H9 (cell line): ENCODE measurements at regions not wholly inside any gene's neighbourhood (a gene's known extent, or its start where the extent isn't known, plus 50 kb on each side); places are given as distances from the start of the nearest gene placed in this dataset.

ENCODE experiments used
- DNase-seq: peaks from one replicate; pipeline ENCODE4 v3.0.0-alpha.2; 2017
- H2AFZ ChIP-seq: one replicate; pipeline ENCODE4 v1.6.1; 2013; ENCODE audit warnings: mild to moderate bottlenecking, low read length, control low read depth, moderate library complexity
- H2AK5ac ChIP-seq: 2 replicates; pipeline ENCODE4 v1.6.1; 2013; ENCODE audit warnings: low read length, control low read depth, mixed read lengths; ENCODE audit not compliant: insufficient read length
- H2BK120ac ChIP-seq: one replicate; pipeline ENCODE4 v1.6.1; 2013; ENCODE audit warnings: low read depth, mild to moderate bottlenecking, low read length, control low read depth, inconsistent platforms; ENCODE audit not compliant: poor library complexity, severe bottlenecking
- H2BK12ac ChIP-seq: 2 replicates; pipeline ENCODE4 v1.6.1; 2013; ENCODE audit warnings: low read length, control low read depth, mixed read lengths, low read depth; ENCODE audit not compliant: insufficient read length
- H2BK15ac ChIP-seq: 2 replicates; pipeline ENCODE4 v1.6.1; 2013; ENCODE audit warnings: low read depth, low read length, control low read depth
- H2BK20ac ChIP-seq: one replicate; pipeline ENCODE4 v1.6.1; 2013; ENCODE audit warnings: low read depth, mild to moderate bottlenecking, low read length, control low read depth, inconsistent platforms; ENCODE audit not compliant: poor library complexity, severe bottlenecking
- H2BK5ac ChIP-seq: 2 replicates; pipeline ENCODE4 v1.6.1; 2013; ENCODE audit warnings: low read length, control low read depth, mixed read lengths; ENCODE audit not compliant: insufficient read length
- H3K14ac ChIP-seq: 2 replicates; pipeline ENCODE4 v1.6.1; 2013; ENCODE audit warnings: low read length, control low read depth; ENCODE audit not compliant: insufficient read depth
- H3K18ac ChIP-seq: 2 replicates; pipeline ENCODE4 v1.6.1; 2013; ENCODE audit warnings: low read depth, mild to moderate bottlenecking, mixed read lengths, low read length, control low read depth; ENCODE audit not compliant: insufficient read length
- H3K23ac ChIP-seq: 2 replicates; pipeline ENCODE4 v1.6.1; 2013; ENCODE audit warnings: low read length, control low read depth, mixed read lengths, low read depth; ENCODE audit not compliant: insufficient read length
- H3K23me2 ChIP-seq: 2 replicates; pipeline ENCODE4 v1.6.1; 2013; ENCODE audit warnings: low read depth, mild to moderate bottlenecking, mixed read lengths, low read length, control low read depth; ENCODE audit not compliant: insufficient read length, poor library complexity, severe bottlenecking
- H3K27ac ChIP-seq: 2 replicates; pipeline ENCODE4 v1.5.1; 2013; ENCODE audit warnings: low read length, control low read depth, mixed read lengths, low read depth; ENCODE audit not compliant: insufficient read length
- H3K27me3 ChIP-seq: 2 replicates; pipeline ENCODE4 v1.6.1; 2013; ENCODE audit warnings: low read length, control low read depth, inconsistent platforms; ENCODE audit not compliant: insufficient read depth
- H3K4ac ChIP-seq: 2 replicates; pipeline ENCODE4 v1.6.1; 2013; ENCODE audit warnings: low read depth, mild to moderate bottlenecking, control low read depth, inconsistent platforms, low read length, moderate library complexity
- H3K4me1 ChIP-seq: 2 replicates; pipeline ENCODE4 v1.6.1; 2013; ENCODE audit warnings: low read length, control low read depth, inconsistent platforms; ENCODE audit not compliant: insufficient read depth
- H3K4me2 ChIP-seq: 2 replicates; pipeline ENCODE4 v1.6.1; 2013; ENCODE audit warnings: low read length, control low read depth, mixed read lengths; ENCODE audit not compliant: insufficient read length, insufficient read depth
- H3K56ac ChIP-seq: 2 replicates; pipeline ENCODE4 v1.6.1; 2013; ENCODE audit warnings: low read depth, mild to moderate bottlenecking, mixed read lengths, low read length, control low read depth; ENCODE audit not compliant: insufficient read length
- H3K79me1 ChIP-seq: 2 replicates; pipeline ENCODE4 v1.6.1; 2013; ENCODE audit warnings: low read depth, mild to moderate bottlenecking, moderate library complexity, low read length, control low read depth, inconsistent platforms; ENCODE audit not compliant: insufficient read depth, poor library complexity, severe bottlenecking
- H3K79me2 ChIP-seq: 2 replicates; pipeline ENCODE4 v1.6.1; 2013; ENCODE audit warnings: low read length, control low read depth, inconsistent platforms; ENCODE audit not compliant: insufficient read depth
- H3K9ac ChIP-seq: 2 replicates; pipeline ENCODE4 v1.6.1; 2013; ENCODE audit warnings: low read length, control low read depth, mixed read lengths; ENCODE audit not compliant: insufficient read length; ENCODE audit errors: extremely low read depth
- H3K9me3 ChIP-seq: one replicate; pipeline ENCODE4 v1.6.1; 2013; ENCODE audit warnings: low read depth, low read length, inconsistent platforms; ENCODE audit not compliant: control insufficient read depth
- H3T11ph ChIP-seq: one replicate; pipeline ENCODE4 v1.6.1; 2013; ENCODE audit warnings: mild to moderate bottlenecking, low read length, control low read depth, inconsistent platforms
- H4K20me1 ChIP-seq: one replicate; pipeline ENCODE4 v1.6.1; 2013; ENCODE audit not compliant: control insufficient read depth, insufficient read length, insufficient read depth
- H4K5ac ChIP-seq: 2 replicates; pipeline ENCODE4 v1.6.1; 2013; ENCODE audit warnings: low read depth, mild to moderate bottlenecking, mixed read lengths, low read length, control low read depth; ENCODE audit not compliant: insufficient read length
- H4K8ac ChIP-seq: replicated peaks from 2 replicates; pipeline ENCODE4 v1.6.1; 2013; ENCODE audit warnings: low read length, control low read depth, mixed read lengths, low read depth; ENCODE audit not compliant: insufficient read length
- H4K91ac ChIP-seq: 2 replicates; pipeline ENCODE4 v1.6.1; 2013; ENCODE audit warnings: low read depth, mild to moderate bottlenecking, moderate library complexity, mixed read lengths, low read length, control low read depth; ENCODE audit not compliant: insufficient read length
- H3K27ac Mint-ChIP-seq, 3 experiments: 2 replicates in 2 of 3; 3 replicates in 1 of 3; pipeline ENCODE4 v1.8.0; 2020 to 2021; ENCODE audit warnings: mixed read lengths in 3 of 3, mild to moderate bottlenecking in 1 of 3, moderate library complexity in 1 of 3
- H3K27me3 Mint-ChIP-seq: 2 replicates; pipeline ENCODE4 v1.8.0; 2021; ENCODE audit warnings: low read depth, mild to moderate bottlenecking, moderate library complexity, mixed read lengths
- H3K36me3 Mint-ChIP-seq, 3 experiments: 2 replicates in 2 of 3; 3 replicates in 1 of 3; pipeline ENCODE4 v1.8.0; 2020 to 2021; ENCODE audit warnings: low read depth in 3 of 3, mixed read lengths in 3 of 3; ENCODE audit not compliant: insufficient read depth in 1 of 3
- H3K4me1 Mint-ChIP-seq, 2 experiments: 2 replicates each; pipeline ENCODE4 v1.8.0; 2020; ENCODE audit warnings: mixed read lengths in 2 of 2
- H3K4me3 Mint-ChIP-seq, 2 experiments: 2 replicates in 1 of 2; 3 replicates in 1 of 2; pipeline ENCODE4 v1.8.0; 2020 to 2021; ENCODE audit warnings: mild to moderate bottlenecking in 2 of 2, mixed read lengths in 2 of 2, moderate library complexity in 1 of 2
- H3K9me3 Mint-ChIP-seq, 2 experiments: 2 replicates in 1 of 2; 3 replicates in 1 of 2; pipeline ENCODE4 v1.8.0; 2020; ENCODE audit warnings: mild to moderate bottlenecking in 2 of 2, mixed read lengths in 2 of 2, moderate library complexity in 1 of 2
- WGBS: extraction: QIAGEN DNeasy Blood & Tissue Kit; methylation state at CpG from one replicate; pipeline ENCODE4 v1.1.7; 2013; ENCODE audit warnings: missing lambda C conversion rate, low lambda C conversion rate, mixed read lengths; ENCODE audit not compliant: insufficient read length; ENCODE audit errors: extremely low coverage; 5-methylcytosine and 5-hydroxymethylcytosine counted together
- TF ChIP-seq, protein P1 (sequence below): fragments of 200-600 bp; sonication (generic); conservative IDR thresholded peaks from 3 replicates; pipeline ENCODE4 v1.8.0; 2021; ENCODE audit warnings: antibody characterized with exemption, mild to moderate bottlenecking

DNA sequence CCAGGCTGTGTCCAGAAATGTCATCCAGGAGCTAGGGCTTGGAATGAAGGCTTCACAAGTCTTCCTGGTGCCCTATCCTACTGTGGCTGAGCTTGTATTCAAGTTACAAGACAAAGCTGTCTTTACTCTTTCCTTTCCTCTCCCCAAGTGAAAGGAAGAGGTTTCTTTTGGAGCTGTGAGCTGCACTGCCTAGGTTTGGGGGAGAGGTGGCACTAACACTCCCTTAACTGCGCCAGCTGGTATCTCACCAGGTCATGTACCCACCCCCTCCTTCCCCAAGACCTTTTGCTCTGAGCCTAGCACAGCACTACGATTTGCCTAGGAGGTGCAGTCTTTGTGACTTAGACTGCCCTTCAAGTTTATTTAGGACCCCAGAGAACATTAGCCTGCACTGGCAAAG, 2053.6 kb upstream of the PRR20A start:
- WGBS, result no CpG with 5 or more reads among the region's 2 CpGs
- H3K9ac ChIP-seq, result no peak overlapping the region
- no peak overlapping the region for H3K4ac ChIP-seq
- H2BK20ac ChIP-seq, result no peak overlapping the region
- no peak overlapping the region for H3K4me2 ChIP-seq
- H4K91ac ChIP-seq, result no peak overlapping the region
- H3K79me1 ChIP-seq, result no peaks in the 10 kb centered on the region
- Mint-ChIP-seq H3K4me3 (no peak overlapping the region), H3K27ac (peak overlapping the region; percentile 82 to 90 (median 86); a peak in 2 of 7 replicates), H3K4me1 (peaks cover 21 to 38% of the 10 kb centered on the region in 2 experiments), H3K27me3 (no peaks in the 10 kb centered on the region), H3K36me3 (peaks cover 6 to 27% (median 26%) of the 10 kb centered on the region in 3 experiments), H3K9me3 (peaks cover 0 to 3% of the 10 kb centered on the region in 2 experiments; a peak in 1 of 5 replicates)
- no peak overlapping the region for H3K23ac ChIP-seq
- H3T11ph ChIP-seq, result no peak overlapping the region
- TF ChIP-seq, protein P1, sequence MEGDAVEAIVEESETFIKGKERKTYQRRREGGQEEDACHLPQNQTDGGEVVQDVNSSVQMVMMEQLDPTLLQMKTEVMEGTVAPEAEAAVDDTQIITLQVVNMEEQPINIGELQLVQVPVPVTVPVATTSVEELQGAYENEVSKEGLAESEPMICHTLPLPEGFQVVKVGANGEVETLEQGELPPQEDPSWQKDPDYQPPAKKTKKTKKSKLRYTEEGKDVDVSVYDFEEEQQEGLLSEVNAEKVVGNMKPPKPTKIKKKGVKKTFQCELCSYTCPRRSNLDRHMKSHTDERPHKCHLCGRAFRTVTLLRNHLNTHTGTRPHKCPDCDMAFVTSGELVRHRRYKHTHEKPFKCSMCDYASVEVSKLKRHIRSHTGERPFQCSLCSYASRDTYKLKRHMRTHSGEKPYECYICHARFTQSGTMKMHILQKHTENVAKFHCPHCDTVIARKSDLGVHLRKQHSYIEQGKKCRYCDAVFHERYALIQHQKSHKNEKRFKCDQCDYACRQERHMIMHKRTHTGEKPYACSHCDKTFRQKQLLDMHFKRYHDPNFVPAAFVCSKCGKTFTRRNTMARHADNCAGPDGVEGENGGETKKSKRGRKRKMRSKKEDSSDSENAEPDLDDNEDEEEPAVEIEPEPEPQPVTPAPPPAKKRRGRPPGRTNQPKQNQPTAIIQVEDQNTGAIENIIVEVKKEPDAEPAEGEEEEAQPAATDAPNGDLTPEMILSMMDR, result peak; percentile 47; the same call in 2 of the 3 replicates
- H4K20me1 ChIP-seq, result no peaks in the 10 kb centered on the region
- no peak overlapping the region for H2BK5ac ChIP-seq
- no peak overlapping the region for H2AK5ac ChIP-seq
- H3K18ac ChIP-seq, result no peak overlapping the region
- no peak overlapping the region for H3K14ac ChIP-seq
- no peak overlapping the region for H2BK120ac ChIP-seq
- H2AFZ ChIP-seq, result no peak overlapping the region
- H3K4me1 ChIP-seq, result no peaks in the 10 kb centered on the region; the same call in 1 of the 2 replicates
- H4K8ac ChIP-seq, result no peak overlapping the region
- H3K56ac ChIP-seq, result no peak overlapping the region
- H3K23me2 ChIP-seq, result no peaks in the 10 kb centered on the region
- H3K27me3 ChIP-seq, result no peaks in the 10 kb centered on the region
- peak; percentile 63 for DNase-seq
- H3K79me2 ChIP-seq, result no peaks in the 10 kb centered on the region
- H4K5ac ChIP-seq, result no peak overlapping the region
- H3K27ac ChIP-seq, result no peak overlapping the region
- H2BK15ac ChIP-seq, result no peak overlapping the region
- H2BK12ac ChIP-seq, result no peak overlapping the region
- no peaks in the 10 kb centered on the region for H3K9me3 ChIP-seq
